Right renal cortex interstitium (tissue), 3 donors: ENCODE measurements at regions not wholly inside any gene's neighbourhood (a gene's known extent, or its start where the extent isn't known, plus 50 kb on each side); places are given as distances from the start of the nearest gene placed in this dataset.
"Not testable (repeated sequence)": the region's sequence is repeated elsewhere in the genome, so short reads cannot be mapped to it uniquely, and the experiment has no call there.

Experiments used
- DNase-seq, 3 donors: peaks; one replicate each; pipeline ENCODE4 v3.0.0-alpha.2; 2013; ENCODE audit warnings: low read depth in 3 of 3, low spot score in 2 of 3

DNA sequence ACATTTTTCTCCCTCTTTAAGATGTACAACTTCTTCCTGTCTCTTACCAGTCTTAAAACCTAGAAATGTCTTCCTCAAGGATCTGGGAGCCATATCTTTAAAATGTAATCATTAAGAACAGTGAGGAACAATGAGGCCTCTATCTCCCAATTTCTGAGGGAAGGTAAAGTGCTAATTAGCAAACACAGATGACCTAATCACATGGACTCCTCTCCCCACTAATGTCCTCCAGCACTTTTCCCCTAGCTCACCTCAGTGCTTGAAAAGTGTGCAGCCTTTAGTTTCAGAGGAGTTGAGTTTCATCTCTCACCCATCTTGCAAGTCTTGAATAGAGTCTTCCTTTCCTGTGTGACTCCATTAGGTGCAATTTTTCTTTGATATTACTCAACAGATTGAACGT is 771.0 kb downstream of the PDCD6IP start:
- no peak for DNase-seq

DNA sequence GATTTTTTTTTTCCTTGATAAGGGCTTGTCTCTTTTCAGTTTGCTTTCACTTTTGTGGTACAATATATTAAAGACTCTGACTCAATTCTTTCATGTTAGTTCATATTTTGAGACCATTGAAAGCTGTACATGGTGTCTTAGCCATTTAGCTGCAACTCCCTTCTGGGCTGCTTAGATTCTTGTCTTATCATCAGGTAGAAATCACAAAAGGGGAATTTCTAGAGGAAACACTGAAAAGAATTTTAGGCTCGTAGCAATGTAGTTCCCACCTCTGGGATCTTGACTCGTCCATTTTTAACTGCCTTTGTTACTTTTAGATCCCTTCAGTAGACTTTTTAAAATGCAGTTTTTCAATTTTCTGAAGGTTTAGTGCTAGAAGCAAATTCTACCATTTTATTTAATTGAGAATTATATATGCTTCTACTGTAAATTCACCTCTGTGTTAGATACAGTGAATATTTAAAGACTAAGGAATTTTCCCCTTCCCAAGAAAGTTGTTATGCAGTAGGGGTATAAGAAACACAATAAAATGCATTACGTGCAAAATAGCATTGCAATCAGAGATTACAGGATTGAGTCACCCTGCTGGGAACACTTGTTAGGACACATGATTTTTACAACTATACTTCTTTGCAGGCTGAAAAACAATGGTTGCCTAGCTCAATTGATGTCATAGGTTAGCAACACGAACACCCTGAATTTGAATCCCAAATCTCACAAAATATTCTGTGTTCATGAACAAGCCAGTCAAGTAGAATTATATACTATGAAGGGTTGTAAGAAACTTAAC is 772.7 kb downstream of the PDCD6IP start:
- DNase-seq = no peak

DNA sequence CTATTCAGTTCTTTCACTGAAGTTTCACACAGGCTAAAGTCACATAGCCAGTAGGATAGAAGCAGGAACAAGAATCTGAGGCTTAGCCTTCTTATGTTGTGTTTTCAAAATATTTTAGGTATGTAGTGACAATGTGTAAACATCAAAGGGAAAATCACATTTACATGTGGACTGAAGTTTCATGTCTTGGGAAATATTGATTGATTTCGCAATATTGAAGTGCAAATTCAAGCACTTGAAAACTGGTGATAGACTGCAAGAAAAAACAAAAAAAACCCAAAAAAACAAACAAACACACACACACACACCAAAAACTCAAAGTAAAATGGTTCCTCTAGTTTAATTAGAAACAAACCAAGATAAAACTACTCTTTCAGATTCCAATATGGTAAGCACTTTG is 773.3 kb downstream of the PDCD6IP start:
- no peak for DNase-seq

DNA sequence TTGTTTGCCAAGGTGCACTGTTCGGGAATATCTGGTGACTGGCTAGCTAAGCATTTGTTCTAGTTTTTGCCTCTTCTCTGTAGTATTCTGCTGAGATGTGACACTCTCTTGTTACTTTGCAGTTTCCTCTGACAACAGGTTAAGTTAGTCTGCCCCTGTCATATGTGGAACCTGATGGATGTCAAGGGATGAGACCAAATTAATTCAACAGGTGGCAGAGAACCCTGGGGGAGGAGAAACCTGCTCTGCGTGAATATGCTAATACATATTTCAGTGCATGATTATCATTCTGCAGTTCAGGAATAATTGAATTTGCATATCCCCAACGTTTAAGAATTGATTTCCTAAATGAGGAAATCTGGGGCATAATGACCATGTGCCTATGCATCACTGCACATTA is 777.3 kb downstream of the PDCD6IP start:
- DNase-seq = no peak

DNA sequence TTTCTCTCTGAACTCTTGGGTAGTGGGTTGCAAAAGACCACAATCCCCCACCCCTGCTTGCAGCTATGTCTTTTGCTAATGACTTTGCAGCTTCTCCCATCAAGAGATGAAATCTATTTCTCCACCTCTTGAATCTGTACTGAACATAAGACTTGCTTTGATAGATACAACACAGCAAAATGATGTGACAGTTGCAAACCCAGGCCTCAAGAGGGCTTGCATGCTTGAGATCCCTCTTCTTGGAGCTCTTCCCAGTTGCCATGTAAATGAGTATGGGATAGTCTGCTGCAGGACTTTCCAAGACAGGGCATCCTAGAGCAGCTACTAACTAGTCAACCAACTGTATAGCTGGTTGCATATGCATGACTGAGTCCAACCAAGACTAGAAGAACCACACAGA is 783.6 kb downstream of the PDCD6IP start:
- DNase-seq = no peak

DNA sequence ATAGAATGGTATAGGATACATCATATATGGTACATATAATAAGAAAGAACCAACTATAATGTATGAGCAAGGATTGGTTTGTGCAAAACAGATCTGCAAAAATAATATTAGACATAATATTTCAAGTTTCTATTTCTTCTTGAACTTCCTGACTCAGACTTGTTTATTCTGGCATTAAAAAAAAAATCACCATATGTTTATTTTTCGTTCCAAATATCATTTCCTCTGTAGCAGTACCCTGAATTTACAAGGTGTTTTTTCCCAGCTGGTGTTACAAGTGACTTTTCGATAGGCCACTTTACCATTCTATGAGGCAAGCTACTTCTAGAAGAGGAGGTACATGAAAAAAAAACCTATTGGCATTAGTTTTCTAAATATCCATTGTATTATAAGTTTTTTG is 785.0 kb downstream of the PDCD6IP start:
- no peak for DNase-seq

DNA sequence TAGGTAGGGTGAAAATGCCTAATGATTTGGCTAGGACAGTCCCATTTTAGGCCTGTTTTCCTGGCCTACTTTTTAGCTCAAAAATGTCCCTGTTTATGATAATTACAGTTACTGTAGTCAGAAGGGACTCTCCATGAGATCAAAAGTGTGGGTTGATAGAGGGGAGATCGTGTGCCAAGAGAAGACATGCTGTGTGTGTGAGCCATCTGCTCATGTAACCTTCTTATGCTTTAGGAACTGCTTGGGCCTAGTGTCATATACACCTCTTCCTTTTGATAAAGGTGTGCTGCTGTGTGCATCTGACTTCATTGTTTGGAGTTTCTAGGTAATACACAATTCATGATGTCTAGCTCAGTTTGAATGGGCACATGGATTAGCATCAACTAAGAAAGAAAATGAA is 786.5 kb downstream of the PDCD6IP start:
- no peak for DNase-seq

DNA sequence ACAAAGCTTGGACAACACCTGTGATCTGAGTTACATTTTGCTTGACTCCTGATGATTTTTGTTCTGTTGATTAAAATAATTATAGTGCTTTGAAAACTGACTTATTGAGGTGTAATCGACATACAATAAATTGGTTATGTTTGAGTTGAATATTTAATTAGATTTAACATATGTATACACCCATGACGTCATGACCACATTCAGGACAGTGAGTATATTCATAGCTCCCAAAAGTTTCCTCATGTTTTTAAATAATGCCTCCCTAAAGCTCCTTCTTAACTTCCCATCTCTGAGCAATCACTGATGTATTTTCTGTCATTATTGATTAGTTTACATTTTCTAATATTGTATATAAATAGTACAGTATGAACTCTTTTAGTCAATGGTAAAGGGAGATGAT is 801.2 kb downstream of the PDCD6IP start:
- no peak for DNase-seq

DNA sequence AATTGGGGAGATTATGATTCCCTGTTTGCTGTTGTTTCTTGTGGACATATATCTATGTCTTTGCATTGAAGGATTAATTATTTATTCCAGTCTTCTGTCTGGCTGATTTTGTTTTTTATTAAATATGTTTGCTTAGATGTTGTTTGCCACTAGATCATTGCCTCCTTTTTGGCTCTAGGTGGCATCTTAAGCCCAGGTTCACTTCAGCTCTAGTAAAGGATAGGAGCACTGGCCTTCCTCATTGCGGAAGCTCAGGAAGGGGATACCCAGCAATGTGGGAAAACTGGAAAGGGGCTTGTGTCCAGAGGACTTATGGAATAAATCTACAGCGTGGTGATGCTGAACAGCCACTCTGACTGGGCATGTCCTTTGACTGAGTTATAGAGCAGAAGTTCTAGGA is 821.6 kb downstream of the PDCD6IP start:
- DNase-seq = no peak

DNA sequence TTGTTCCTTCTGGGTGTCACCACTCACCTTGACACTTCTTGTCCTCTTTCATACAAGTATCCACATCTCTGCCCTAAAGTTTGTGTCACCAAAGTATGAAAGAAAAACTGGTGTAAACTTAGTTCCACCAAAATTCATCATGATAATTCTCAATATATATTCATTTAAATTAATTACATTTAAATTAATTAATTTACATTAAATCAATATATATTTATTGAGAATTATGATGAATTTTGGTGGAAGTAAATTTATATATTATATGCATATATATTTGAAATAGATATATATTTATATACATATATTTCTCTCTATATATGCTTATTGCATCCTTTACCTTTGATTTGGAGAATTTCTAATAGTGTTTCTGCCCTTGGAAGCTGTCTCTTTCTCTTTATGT is 828.3 kb downstream of the PDCD6IP start:
- DNase-seq = no peak

DNA sequence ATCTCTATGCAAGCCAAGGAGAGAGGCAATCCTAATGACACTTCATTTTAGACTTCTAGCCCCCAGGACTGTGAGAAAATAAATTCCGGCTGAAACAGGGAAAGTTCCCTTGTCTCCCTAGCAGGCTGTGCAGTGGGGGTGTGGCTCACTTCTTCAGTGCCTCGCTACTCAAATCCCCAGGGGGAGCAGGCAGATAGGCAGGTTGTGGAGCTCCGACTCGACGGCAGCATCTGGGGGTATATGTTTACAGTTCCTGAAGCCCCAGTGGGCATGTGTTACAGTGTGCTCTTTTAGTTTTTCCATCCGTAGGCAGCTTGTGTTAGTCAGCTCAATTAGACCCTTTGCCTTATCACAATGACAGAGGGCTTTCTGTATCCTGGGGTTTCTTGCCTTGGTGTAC is 836.5 kb downstream of the PDCD6IP start:
- no peak for DNase-seq

DNA sequence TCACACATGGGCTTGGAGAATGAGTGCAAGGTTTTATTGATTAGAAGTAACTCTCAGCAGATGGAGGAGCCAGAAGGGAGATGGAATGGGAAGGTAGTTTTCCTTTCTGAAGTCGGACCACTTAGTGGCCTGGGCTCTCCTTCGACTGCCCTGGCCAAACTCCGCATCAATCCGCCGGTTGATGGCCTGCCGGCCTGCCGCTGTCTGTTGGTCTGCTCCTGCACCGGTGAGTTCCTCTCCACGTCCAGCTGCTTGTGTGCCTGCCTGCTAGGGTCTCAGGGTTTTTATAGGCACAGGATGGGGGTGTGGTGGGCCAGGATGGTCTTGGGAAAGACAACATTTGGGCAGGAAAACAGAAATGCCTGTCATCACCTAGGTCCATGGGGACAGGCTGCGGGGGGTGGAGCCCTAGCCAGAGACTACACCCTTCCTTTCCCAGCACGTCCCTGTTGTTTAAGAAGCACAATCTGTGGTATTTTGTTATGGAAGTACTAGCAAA is 837.0 kb downstream of the PDCD6IP start:
- DNase-seq = no peak

DNA sequence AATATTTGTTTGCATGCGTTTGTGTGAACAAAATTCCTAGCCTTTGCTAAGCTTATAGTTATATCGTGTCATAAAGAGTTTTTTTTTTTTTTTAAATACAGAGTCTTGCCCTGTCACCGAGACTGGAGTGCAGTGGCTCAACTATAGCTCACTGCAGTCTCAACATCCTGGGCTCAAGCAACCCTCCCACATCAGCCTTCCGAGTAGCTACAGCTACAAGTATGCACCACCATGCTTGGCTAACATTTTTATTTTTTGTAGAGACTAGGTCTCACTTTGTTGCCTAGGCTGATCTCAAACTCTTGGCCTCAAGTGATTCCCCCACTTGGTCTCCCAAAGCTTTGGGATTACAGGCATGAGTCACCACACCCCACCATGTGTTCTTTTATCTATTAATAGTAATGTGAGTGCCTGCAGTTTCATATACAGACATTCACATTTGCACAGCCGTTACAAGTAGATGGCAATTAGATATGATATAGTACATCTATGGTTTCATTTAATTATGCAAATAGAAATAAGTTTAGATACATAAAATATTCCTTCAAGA is 848.6 kb downstream of the PDCD6IP start:
- DNase-seq = no peak

DNA sequence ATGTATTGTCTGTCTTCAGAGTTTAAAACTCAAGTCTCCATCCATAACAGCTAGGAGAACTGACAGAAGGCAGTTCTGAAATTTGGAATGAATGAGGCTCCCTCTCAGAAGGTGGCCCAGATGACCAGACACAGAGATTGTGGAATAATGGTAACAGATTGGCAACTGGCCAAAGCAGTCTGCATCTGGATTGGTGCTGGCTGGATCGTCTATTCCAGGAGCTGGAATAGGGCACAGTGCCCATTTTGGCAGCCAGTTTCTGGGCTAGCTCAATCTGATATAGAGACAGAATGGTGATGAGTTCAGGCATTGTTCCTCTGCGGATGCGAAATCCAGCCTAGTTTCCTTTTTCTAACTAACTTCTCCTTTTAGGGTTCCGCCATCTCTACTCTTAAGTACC is 851.7 kb downstream of the PDCD6IP start:
- DNase-seq = no peak

DNA sequence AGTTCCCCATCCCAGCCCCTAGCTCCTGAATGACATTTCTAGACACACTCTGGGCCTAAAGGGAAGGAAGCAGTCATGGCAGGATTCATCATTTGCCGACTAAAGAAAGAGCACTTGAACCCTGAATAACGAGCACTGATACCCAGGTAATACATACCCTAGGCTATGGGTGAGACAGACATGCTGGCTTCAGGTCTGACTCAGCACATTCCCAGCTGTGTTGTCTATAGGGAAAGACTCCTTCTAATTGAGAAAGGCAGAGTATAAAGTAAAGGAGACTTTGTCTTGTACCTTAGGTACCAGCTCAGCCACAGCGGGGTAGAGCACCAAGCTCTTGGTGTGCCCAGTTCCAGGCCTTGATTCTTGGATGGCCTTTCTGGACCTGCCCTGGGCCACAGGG is 870.5 kb downstream of the PDCD6IP start:
- DNase-seq = no peak

DNA sequence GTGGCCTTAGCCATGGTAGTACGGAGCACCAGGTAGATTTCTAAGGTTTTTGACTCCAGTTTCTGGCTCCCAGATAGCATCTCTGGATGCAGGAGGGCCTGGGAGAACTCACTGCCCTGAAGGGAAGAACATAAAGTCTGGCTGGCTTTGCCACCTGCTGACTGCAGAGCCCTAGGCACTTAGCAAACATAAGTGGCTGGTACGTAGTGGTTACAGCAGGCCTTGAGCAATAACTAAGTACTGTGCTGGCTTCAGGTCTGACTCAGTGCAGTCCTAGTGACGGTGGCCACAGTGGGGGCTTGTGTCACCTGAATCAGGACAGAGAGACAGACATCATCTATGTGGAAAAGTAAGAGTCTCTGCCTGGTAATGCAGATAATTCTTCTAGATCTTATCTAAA is 871.1 kb downstream of the PDCD6IP start:
- no peak for DNase-seq

DNA sequence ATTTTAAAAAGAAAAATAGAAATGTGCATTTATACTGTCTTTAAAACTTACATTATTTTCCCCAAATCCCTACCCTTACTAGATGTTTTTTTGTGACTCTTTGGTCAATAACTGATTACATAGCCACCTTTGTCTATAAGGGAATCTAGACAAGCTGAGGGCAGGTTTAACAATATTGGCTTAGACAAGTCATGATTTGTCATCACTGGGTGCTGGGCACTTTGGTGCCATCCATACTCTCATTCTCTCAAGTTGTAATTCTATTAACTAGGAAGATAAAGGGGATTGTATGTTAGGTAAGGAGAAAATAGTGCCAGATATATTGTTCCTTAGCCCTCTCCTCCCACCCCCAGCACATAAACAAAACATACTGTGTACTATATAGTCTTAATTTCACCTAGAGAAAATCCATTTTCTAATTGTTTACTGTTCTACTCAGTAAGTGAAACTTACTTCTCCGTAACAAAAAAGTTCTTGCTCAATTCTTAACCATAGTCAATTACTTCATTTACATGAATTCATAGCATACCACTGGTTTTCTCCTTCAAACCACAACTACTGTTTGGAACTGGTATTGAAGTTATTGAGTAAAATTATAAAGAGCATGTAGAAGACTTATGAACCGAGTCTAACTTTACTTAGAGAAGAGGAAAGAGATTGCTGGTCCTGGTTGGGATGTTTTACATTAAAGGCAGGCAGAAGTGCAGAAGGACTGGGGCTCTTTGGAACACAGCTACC is 877.1 kb downstream of the PDCD6IP start:
- no peak for DNase-seq

DNA sequence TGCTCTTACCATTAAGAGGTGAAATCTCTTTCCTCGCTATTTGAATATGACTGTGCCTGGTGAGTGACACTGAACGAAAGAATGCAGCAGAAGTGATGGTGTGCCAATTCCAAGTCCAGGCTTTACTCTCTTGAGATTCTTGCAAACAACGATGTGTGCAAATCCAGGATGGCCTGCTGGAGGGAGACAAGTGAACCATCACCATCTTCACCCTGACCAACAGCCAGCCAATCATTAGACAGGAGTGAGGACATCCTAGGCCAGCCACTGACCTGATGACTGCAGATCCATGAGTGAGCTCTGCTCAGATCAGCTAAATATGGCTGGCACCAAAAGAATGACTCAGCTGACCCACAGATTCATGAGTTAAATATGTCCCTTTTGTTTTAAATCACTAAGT is 878.0 kb downstream of the PDCD6IP start:
- no peak for DNase-seq

DNA sequence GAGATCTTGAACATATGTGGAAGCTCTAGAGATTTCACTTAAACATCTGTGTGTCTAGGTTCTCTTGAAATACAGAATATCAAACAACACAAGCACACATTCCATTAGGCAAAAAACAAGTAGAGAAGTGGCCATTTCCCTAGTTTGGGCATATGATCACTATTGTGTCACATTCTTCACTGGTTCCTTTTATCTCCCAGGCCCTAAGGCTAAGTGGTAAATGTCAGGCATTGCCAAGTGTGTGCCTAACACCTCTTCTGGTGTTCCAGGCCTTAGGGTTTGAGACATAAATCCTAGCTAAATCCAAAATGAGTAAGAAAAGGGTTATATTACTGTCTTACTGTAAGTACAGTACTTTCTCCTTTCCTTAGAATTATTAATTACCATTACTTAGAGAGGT is 880.1 kb downstream of the PDCD6IP start:
- DNase-seq = no peak

DNA sequence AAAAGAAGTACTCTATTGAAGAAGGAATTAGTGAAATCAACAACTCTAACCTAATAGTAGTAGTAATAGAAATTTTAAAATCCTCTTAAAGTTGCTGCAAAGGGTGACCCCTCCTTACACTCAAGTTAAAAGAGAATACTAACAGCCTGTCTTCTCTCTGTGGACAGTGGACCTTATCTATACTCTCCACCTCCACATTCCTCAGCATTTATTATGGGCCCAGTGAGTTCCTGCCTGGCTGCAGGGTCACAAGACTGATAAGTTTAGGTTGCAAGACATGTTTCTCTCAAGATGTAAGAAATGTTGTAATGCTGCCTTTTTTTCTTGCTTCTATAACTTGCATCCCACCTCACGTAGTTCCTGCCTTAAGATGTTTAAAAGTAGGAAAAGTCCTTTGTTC is 880.6 kb downstream of the PDCD6IP start:
- DNase-seq = not testable (repeated sequence)

DNA sequence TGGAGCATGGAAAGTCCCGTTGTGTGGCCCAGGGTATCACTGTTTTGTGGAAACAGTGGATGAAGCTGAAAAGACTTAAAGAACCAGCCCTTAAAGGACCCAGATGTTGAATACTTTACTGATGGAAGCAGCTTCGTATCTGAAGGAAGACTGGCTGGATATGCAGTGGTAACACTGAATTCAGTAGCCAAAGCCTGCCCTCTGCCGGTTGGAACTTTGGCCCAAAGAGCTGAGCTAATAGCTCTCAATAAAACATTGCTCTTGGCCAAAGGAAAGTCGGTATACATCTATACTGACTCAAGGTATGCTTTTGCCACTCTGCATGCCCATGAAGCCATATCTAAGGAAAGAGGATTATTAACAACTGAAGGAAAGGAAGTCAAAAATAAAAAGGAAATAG is 885.4 kb downstream of the PDCD6IP start:
- peak in 2 of 3 donors; percentile 10 to 27 for DNase-seq

DNA sequence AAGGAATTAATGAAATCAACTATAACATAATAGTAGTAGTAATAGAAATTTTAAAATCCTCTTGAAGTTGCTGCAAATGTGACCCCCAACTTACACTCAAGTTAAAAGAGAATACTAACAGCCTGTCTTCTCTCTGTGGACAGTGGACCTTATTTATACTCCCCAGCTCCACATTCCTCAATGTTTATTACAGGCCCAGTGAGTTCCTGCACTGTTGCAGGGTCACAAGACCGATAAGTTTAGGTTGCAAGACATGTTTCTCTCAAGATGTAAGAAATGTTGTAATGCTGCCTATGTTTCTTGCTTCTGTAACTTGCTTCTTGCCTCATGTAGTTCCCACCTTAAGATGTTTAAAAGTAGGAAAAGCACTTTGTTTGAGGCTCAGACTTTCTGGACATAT is 888.1 kb downstream of the PDCD6IP start:
- DNase-seq = no peak
